Right lobe of liver (tissue), 6 donors: ENCODE measurements at regions not wholly inside any gene's neighbourhood (a gene's known extent, or its start where the extent isn't known, plus 50 kb on each side); places are given as distances from the start of the nearest gene placed in this dataset.
A peak's percentile ranks its signal among the peaks of the same experiment; 100 is the strongest.

Experiments used
- ATAC-seq, 4 donors: fragments of 200-7000 bp; cut with Tn5 transposase; one replicate each; pipeline ENCODE4 v1.9.1; 2020; ENCODE audit warnings: mild to moderate bottlenecking in 4 of 4, moderate library complexity in 4 of 4
- DNase-seq, 3 donors: peaks; one replicate each; pipeline ENCODE4 v3.0.0-alpha.2; 2020
- H3K27ac ChIP-seq, 3 donors: fragments of 200-600 bp; one replicate each; pipeline ENCODE4 v1.8.0; 2022
- H3K27me3 ChIP-seq, 2 donors: fragments of 200-600 bp; one replicate each; pipeline ENCODE4 v1.8.0; 2022
- H3K36me3 ChIP-seq, 4 donors: fragments of 200-600 bp; sonication (generic) in 1 of 4; one replicate each; pipeline versions ENCODE4 v1.5.1 to v1.8.0; 2017 to 2022; ENCODE audit warnings: control low read depth in 1 of 4
- H3K4me1 ChIP-seq, 4 donors: fragments of 200-600 bp; sonication (generic) in 1 of 4; one replicate each; pipeline versions ENCODE4 v1.5.1 to v1.8.0; 2017 to 2022; ENCODE audit warnings: control low read depth in 1 of 4
- H3K4me3 ChIP-seq, 3 donors: fragments of 200-600 bp; one replicate each; pipeline ENCODE4 v1.8.0; 2022
- H3K9me3 ChIP-seq, 4 donors: fragments of 200-600 bp; sonication (generic) in 1 of 4; one replicate each; pipeline versions ENCODE4 v1.5.1 to v1.8.0; 2017 to 2022; ENCODE audit warnings: control low read depth in 1 of 4
- POLR2A ChIP-seq: fragments of 450-650 bp; IDR thresholded peaks from one replicate; pipeline ENCODE4 v1.6.1; 2017; ENCODE audit warnings: antibody characterized with exemption, mild to moderate bottlenecking
- WGBS: methylation state at CpG from one replicate; pipeline ENCODE4 v1.1.6; 2018; ENCODE audit warnings: low coverage, low lambda C conversion rate; ENCODE audit not compliant: insufficient coverage; ENCODE audit errors: missing lambda C conversion rate; 5-methylcytosine and 5-hydroxymethylcytosine counted together
- intact Hi-C, 2 donors: fragments of 100-400 bp; cut with DNase I; formaldehyde crosslinking; loops; one replicate each; pipeline versions ENCODE4 v1.11.2 to v1.14.1; 2022
- TF ChIP-seq, protein P1 (sequence below), 4 donors: fragments of 200-600 bp in 3 of 4; fragments of 450-650 bp in 1 of 4; IDR thresholded peaks; one replicate each; pipeline versions ENCODE4 v1.5.1 to v1.8.0; 2016 to 2022; ENCODE audit warnings: antibody characterized with exemption in 4 of 4, mild to moderate bottlenecking in 2 of 4
- donor health status: DM: no; HTN: yes; CAD: no.
- donor health status: DM: no; HTN: no; CAD: no.
- donor health status: DM: no; HTN: no; CAD: no.
- donor health status: DM: no; HTN: yes; CAD: no.
- donor health status: DM: no; HTN: yes; CAD: no.

DNA sequence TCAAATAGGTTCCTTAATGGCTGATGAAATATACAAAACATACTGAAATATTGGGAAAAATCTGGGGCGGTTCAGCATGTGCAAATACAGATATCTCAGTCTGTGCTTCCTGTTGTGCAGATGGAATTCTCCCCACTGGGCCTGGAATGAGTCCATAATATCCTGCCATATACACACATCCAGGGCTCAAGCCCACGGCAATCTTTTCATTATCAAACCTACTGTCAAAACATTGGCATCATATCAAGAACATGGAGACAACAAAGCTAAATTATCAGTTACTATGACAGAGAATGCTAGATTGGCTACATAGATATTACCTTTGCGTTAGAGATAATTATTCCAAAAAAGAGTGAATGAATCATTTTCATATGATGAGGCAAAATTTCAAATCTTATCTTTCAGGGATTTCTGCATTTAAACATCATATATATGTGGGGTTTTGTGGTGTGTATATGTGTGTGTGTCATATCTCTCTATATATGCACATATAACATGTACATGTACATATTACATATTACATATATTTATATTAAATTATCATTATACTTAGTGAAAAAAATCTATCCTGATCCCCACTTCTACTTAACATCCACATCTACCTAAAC is 713.3 kb downstream of the GBE1 start:
- H3K9me3 ChIP-seq: no peaks in the 10 kb centered on the region
- H3K4me3 ChIP-seq: no peak overlapping the region
- intact Hi-C loops: no loop called here
- no peak for TF ChIP-seq POLR2A
- TF ChIP-seq, protein P1, sequence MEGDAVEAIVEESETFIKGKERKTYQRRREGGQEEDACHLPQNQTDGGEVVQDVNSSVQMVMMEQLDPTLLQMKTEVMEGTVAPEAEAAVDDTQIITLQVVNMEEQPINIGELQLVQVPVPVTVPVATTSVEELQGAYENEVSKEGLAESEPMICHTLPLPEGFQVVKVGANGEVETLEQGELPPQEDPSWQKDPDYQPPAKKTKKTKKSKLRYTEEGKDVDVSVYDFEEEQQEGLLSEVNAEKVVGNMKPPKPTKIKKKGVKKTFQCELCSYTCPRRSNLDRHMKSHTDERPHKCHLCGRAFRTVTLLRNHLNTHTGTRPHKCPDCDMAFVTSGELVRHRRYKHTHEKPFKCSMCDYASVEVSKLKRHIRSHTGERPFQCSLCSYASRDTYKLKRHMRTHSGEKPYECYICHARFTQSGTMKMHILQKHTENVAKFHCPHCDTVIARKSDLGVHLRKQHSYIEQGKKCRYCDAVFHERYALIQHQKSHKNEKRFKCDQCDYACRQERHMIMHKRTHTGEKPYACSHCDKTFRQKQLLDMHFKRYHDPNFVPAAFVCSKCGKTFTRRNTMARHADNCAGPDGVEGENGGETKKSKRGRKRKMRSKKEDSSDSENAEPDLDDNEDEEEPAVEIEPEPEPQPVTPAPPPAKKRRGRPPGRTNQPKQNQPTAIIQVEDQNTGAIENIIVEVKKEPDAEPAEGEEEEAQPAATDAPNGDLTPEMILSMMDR (IDR thresholded peaks at IDR 0.05): no peak
- no peaks in the 10 kb centered on the region for H3K27me3 ChIP-seq
- H3K36me3 ChIP-seq: no peaks in the 10 kb centered on the region
- ATAC-seq (peak in 1 of 4 donors; percentile 68), DNase-seq (no peak)
- no peak overlapping the region for H3K27ac ChIP-seq
- WGBS: 47% methylated on average over 3 of the region's 3 CpGs
- peaks cover 0 to 8% (median 0%) of the 10 kb centered on the region in 4 donors for H3K4me1 ChIP-seq

GRCh38 chr3:81045976-81046375 is 715.5 kb downstream of the GBE1 start:
- no peak overlapping the region for H3K4me3 ChIP-seq
- DNase-seq (no peak), ATAC-seq (no peak)
- no peaks in the 10 kb centered on the region for H3K27me3 ChIP-seq
- WGBS: 81% methylated on average over 1 of the region's 1 CpG
- H3K36me3 ChIP-seq: no peaks in the 10 kb centered on the region
- peaks cover 0 to 8% (median 0%) of the 10 kb centered on the region in 4 donors for H3K4me1 ChIP-seq
- intact Hi-C loops: no loop called here
- no peak overlapping the region for H3K27ac ChIP-seq
- TF ChIP-seq, protein P1 (IDR thresholded peaks at IDR 0.05): no peak
- TF ChIP-seq POLR2A: no peak
- H3K9me3 ChIP-seq: no peaks in the 10 kb centered on the region

DNA sequence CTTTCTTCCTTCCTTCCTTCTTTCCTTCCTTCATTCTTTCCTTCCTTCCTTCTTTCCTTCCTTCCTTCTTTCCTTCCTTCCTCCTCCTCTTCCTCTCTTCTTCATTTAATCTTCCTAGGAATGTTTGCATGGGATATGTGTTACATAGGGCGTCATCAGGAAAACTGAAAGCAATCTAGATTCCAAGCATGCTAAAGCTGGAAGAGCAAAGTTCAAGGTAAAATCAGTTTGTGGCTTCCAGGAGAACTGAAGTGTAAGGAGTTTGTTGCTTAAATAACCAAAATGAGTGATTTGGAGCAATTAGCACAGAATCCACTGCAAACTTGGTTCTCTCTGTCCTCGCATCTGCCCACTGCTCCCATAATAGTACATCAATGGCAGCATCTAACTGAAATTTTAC is 716.2 kb downstream of the GBE1 start:
- 71% methylated on average over 2 of the region's 2 CpGs for WGBS
- Histone ChIP-seq H3K9me3 (no peaks in the 10 kb centered on the region), H3K27ac (no peak overlapping the region), H3K27me3 (no peaks in the 10 kb centered on the region), H3K4me3 (no peak overlapping the region), H3K36me3 (no peaks in the 10 kb centered on the region), H3K4me1 (peaks cover 0 to 8% (median 0%) of the 10 kb centered on the region in 4 donors)
- TF ChIP-seq POLR2A: no peak
- TF ChIP-seq, protein P1 (IDR thresholded peaks at IDR 0.05): no peak
- DNase-seq (no peak), ATAC-seq (peak in 3 of 4 donors; percentile 38 to 43 (median 40))
- intact Hi-C loops: no loop called here

GRCh38 chr3:81043660-81044199 is 717.7 kb downstream of the GBE1 start:
- TF ChIP-seq POLR2A: no peak
- TF ChIP-seq, protein P1 (IDR thresholded peaks at IDR 0.05): no peak
- intact Hi-C loops: no loop called here
- Histone ChIP-seq H3K27me3 (no peaks in the 10 kb centered on the region), H3K27ac (no peak overlapping the region), H3K4me1 (peaks cover 0 to 8% (median 0%) of the 10 kb centered on the region in 4 donors), H3K4me3 (no peak overlapping the region), H3K36me3 (no peaks in the 10 kb centered on the region), H3K9me3 (no peaks in the 10 kb centered on the region)
- WGBS: 83% methylated on average over 3 of the region's 3 CpGs
- DNase-seq (no peak), ATAC-seq (no peak)
